H1 (cell line): ENCODE measurements at regions not wholly inside any gene's neighbourhood (a gene's known extent, or its start where the extent isn't known, plus 50 kb on each side); places are given as distances from the start of the nearest gene placed in this dataset.

ENCODE experiments used
- POLR2AphosphoS5 ChIP-seq: IDR thresholded peaks from 2 replicates; pipeline ENCODE4 v1.6.1; 2011; ENCODE audit warnings: low read depth, low read length
- RFX5 ChIP-seq: IDR thresholded peaks from 2 replicates; pipeline ENCODE4 v1.6.1; 2011; ENCODE audit warnings: low read depth, low read length, improper control_type of control experiment, borderline replicate concordance
- RNF2 ChIP-seq: fragments of 200-900, 300-1000 bp; sonication (generic); IDR thresholded peaks from 2 replicates; pipeline ENCODE4 v1.7.1; 2016; ENCODE audit warnings: borderline replicate concordance, low read depth, mild to moderate bottlenecking, antibody characterized with exemption, low read length; ENCODE audit not compliant: poor library complexity, severe bottlenecking; ENCODE audit errors: missing control alignments

DNA sequence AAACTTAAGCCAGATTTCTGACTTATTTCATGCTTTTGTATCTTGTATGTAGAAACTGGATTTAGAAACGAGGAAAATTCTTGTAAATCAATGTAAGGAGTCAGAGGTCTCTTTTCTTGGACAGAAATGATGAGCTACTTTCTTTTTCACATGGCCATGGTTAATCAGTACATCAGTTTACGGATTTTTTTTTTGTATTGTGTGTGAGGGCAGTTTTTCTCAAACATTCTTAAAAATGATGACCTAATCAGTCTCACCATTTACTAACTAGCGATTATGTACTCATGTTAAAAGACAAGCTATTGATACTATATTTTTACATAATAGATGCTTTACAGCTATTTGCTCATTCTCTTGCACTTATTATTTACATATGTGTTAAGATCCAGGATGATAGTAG lies 165.2 kb upstream of the DOCK10 start (continued):
- TF ChIP-seq RNF2 (no peak), RFX5 (no peak), POLR2AphosphoS5 (no peak)
